GM20000 (cell line): ENCODE measurements at regions not wholly inside any gene's neighbourhood (a gene's known extent, or its start where the extent isn't known, plus 50 kb on each side); places are given as distances from the start of the nearest gene placed in this dataset.

Source experiments
- DNase-seq: peaks from one replicate; pipeline ENCODE4 v3.0.0; 2012; ENCODE audit warnings: low spot score
- CTCF ChIP-seq: IDR thresholded peaks from 2 replicates; pipeline ENCODE4 v1.5.1; 2012; ENCODE audit warnings: mild to moderate bottlenecking, control low read depth; ENCODE audit errors: extremely low read depth, missing control alignments

- no peak for DNase-seq
- TF ChIP-seq CTCF, result no peak
Measured at GRCh38 chr6:74550821-74551220, 655.0 kb downstream of the COL12A1 start.

- DNase-seq, result no peak
- TF ChIP-seq CTCF, result no peak
Measured at GRCh38 chr6:74549746-74550145, 656.1 kb downstream of the COL12A1 start.

- TF ChIP-seq CTCF, result no peak
- no peak for DNase-seq
Measured at GRCh38 chr6:74534465-74535211, 671.2 kb downstream of the COL12A1 start.

GRCh38 chr6:74519163-74519562 is 686.7 kb downstream of the COL12A1 start:
- DNase-seq, result no peak
- no peak for TF ChIP-seq CTCF

GRCh38 chr6:74518035-74518434 is 687.8 kb downstream of the COL12A1 start:
- TF ChIP-seq CTCF, result no peak
- no peak for DNase-seq

GRCh38 chr6:74510878-74511277 is 695.0 kb downstream of the COL12A1 start:
- no peak for TF ChIP-seq CTCF
- DNase-seq, result no peak

GRCh38 chr6:74507649-74508048 is 698.2 kb downstream of the COL12A1 start:
- no peak for TF ChIP-seq CTCF
- no peak for DNase-seq
